Pulmonary artery endothelial cell (primary cell): ENCODE measurements at regions not wholly inside any gene's neighbourhood (a gene's known extent, or its start where the extent isn't known, plus 50 kb on each side); places are given as distances from the start of the nearest gene placed in this dataset.
A peak's percentile ranks its signal among the peaks of the same experiment; 100 is the strongest.
"Not testable (repeated sequence)": the region's sequence is repeated elsewhere in the genome, so short reads cannot be mapped to it uniquely, and the experiment has no call there.

Experiments
- DNase-seq: peaks from one replicate; pipeline ENCODE4 v3.0.0-alpha.2; 2011; ENCODE audit warnings: low read depth, low spot score

DNA sequence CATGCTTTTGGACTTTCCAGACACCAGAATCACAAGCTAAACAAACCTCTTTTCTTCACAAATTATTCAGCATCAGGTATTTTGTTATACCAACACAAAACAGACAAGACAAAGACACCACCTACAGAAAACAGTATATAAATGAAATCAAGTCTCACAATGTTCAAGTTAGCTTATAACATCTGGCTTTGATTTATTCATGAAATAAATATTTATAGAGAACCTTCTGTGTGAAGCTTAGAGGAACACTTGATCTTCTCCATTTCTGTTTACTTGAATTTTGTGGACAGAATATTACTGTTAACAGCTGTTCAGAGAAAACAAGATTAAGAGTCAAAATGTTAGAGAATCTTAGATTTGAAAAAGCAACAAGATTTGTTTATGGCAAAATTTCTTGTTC lies 137.4 kb upstream of the PRR16 start:
- DNase-seq = no peak

DNA sequence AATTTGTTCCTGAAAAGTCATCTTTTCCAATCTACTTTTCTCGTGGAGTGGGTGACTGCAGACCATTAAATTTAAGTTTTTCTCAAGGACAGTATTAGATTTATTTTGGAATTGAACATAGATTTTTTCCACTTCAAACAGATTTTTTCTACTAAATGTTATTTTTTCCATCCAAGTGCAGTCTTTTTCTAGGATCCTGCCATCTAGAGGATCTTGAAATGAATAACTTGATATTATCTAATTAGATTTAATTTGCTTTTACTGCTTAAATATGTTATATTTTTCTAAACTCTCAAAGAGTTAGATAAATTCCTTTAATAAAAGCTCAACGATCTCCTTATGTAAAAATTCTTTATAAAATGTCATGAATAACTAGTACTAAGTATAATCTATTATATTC lies 136.9 kb upstream of the PRR16 start:
- DNase-seq = no peak

DNA sequence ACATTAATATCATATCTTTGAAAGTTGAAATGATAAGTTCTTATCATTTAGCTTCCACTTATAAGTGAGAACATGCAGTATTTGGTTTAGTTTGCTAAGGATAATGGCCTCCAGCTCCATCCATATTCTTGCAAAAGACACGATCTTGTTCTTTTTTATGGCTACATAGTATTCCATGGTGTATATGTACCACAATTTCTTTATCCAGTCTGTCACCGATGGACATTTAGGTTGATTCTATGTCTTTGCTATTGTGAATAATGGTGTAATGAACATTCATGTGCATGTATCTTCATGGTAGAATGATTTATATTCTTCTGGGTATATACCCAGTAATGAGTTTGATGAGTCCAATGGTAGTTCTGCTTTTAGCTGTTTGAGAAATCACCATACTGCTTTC lies 135.0 kb upstream of the PRR16 start:
- DNase-seq = no peak

DNA sequence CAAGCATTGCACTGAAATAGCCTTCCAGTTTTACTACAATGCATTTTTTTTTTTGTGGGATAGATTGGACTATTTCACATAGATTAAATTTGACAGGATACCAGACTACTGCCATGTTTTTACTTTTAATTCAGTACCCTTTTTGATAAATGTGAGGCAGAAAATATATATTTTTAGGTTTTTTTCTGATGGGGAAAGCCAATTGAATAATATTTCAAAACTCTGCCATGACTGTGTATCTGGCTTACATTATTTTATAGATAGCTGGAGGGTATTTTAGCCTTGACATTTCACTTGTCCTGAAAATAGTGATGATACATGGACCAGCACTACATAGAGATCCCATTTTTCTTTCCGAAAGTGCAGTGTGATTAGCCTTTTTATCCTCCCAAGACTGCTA lies 133.5 kb upstream of the PRR16 start:
- DNase-seq = no peak

DNA sequence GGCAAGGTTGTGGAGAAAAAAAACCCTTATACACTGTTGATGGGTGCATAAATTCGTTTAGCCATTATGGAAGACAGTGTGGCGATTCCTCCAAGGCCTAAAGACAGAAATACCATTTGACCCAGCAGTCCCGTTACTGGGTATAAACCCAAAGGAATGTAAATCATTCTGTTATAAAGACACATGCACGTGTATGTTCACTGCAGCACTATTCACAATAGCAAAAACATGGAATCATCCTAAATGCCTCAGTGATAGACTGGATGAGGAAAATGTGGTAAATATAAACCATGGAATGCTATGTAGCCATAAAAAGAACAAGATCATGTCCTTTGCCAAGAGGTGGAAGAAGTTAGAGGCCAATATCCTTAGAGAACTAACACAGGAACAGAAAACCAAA lies 119.9 kb upstream of the PRR16 start:
- DNase-seq = no peak

DNA sequence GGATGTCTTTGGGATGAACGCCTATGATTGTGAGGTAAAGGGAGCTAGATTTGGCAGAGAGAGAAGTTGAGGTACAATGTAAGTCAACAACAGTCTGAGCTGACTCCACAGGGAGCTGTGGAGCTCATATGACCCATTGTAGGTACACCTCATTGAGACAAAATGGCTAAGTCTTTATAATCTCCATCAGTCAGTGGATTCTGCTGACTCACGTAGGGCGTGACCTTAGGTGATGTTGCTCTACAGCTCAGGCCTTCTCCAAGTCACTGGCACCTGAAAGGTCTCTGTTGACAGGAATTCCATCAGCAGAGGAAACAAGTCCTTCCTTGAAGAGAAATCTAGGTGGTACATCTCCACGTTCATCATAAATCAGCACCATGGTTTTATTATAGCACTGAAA lies 118.2 kb upstream of the PRR16 start:
- DNase-seq = no peak

DNA sequence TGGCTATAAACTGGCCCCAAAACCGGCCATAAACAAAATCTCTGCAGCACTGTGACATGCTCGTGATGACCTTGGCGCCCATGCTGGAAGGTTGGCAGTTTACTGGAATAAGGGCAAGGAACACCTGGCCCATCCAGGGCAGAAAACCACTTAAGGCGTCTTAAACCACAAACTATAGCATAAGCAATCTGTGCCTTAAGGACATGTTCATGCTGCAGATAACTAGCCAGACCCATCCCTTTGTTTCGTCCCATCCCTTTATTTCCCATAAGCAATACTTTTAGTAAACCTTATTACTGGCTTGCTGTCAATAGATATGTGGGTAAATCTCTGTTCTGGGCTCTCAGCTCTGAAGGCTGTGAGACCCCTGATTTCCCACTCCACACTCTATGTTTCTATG lies 113.0 kb upstream of the PRR16 start:
- DNase-seq = not testable (repeated sequence)

DNA sequence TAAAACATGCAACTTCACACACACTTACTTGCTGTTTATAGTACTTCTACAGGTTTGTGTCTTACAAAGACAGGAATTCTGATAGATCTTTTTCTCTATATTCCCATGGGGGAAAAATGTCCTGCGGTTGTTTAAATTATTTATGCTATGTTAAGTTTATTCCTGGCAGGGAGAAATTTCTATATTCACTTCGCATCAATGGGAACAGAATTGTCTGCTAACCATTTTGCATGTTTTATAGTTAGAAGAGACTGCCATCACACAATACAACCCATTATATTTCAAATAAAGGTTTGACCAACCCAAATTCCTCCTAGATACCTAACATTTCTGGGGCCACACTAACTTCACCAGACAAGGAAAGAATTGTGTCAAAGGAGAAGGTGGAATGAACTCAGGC lies 110.0 kb upstream of the PRR16 start:
- DNase-seq = no peak

DNA sequence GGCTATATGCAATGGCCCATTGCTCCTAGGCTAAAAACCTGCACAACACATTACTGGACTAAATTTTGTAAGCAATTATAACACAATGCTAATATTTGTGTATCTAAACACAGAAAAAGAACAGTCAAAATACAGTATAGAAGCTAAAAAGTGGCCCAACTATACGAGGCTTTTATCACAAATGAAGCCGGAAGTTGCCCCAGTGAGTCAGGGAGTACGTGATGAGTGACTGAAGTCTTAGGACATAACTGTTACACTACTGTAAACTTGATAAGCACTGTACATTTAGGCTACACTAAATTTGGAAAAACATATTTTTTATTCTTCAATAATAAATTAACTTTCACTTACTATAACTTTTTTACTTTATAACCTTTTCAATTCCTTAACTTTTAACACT lies 105.2 kb upstream of the PRR16 start:
- peak; percentile 19 for DNase-seq

DNA sequence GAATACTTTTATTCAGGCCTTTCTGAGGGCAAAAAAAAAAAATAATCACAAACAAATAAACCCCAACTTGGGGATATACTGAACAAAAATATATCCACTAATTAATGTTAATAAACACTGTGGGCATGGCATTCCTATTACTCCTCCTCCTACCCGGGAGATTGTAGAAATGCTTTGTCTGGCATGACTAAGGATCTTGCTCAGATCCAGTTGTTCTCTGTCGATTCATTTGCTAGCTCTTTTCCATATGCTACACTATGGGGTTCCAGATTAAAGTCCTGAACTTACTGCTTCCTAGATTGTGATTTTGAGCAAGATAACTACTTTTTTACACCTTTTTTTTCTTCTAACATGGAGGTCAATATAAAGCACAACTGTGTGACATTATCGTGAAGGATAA lies 102.2 kb upstream of the PRR16 start:
- DNase-seq = no peak

DNA sequence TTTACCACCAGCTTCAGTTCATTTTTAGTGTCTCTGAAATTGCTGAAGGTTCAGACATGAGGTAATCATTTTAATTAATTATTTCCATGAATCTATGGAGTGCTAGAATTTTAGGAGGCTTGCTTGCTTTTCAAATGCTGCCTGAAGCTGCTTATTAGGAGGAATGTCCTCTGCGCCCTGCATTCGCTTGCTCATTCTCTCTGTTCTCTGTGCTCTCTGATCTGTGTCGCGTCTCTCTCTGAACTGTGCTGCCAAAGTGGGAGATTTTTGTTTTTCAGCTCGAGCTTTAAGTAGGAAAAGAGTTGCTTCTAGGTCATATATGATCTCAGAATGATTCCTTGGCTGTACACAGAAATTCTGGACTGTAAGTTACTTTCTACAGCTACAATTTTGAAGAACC lies 101.7 kb upstream of the PRR16 start:
- no peak for DNase-seq

DNA sequence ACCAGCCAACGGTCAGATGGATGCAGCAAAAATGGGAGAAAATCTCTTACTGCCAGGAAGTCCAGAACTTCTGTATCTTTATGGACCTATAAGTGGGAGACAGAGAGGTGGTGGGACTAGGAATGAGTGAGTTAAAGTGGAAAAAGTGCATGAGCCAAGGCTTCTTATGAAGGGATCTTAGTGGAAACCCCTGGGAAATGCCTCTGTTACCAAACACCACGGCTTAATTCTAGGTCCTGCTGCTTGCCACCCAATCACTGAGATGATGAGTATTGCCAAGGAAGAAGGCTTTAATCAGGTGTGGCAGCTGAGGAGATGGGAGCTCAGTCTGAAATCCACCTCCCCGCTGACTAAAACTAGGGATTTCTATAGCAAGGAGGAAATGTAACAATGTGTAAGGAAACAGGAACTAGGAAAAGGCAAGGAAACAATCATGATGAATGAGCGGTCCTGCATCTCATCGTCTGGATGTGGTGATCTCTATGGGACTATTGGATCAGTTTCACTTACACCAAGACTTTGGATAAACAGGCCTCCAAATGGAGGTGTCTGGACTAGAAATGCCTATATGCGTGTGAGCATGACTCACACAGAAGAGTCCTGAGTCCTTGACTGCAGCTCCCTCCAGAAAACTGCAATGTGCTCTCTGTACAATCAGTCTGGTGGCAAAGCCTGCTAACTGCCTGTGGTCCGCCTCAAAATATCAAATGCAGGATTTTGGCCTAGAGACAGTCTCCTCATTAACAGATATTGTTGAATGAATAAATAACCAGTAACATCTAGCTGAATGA lies 98.2 kb upstream of the PRR16 start:
- no peak for DNase-seq

DNA sequence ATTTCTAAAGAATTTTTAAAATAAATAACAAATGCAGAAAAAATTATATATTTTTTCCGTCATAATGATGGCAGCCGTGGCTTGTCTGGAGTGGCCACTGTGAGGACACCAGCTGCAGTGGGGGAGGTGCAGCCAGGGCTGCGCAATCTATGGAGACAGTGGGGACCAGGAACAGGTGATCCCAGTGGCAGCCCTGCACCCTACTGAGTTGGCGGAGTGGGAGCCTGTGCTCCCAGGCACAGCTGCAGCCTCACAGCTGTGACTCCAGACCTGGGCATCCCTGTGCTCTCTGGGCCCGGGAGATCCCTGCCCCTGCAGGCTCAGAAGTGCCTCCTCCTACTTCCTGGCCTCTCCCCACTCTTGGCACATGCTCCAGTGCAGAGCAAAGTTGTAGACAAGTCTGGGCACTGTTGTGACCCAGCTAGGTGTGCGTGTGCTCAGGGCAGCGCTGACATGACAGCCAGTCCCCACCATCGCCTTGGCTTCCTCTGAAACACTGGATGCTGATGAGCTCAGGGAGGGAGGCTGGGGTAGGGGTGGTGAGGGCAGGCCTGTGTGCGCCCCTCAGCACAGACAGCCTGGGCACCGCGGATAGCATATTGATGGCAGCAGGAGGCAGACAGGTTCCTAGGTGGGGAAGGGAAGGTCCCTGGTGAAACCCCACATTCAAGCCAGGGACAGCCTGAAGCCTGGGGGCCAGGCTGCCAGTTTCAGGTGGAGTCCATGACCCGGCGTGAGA lies 96.0 kb upstream of the PRR16 start:
- no peak for DNase-seq

DNA sequence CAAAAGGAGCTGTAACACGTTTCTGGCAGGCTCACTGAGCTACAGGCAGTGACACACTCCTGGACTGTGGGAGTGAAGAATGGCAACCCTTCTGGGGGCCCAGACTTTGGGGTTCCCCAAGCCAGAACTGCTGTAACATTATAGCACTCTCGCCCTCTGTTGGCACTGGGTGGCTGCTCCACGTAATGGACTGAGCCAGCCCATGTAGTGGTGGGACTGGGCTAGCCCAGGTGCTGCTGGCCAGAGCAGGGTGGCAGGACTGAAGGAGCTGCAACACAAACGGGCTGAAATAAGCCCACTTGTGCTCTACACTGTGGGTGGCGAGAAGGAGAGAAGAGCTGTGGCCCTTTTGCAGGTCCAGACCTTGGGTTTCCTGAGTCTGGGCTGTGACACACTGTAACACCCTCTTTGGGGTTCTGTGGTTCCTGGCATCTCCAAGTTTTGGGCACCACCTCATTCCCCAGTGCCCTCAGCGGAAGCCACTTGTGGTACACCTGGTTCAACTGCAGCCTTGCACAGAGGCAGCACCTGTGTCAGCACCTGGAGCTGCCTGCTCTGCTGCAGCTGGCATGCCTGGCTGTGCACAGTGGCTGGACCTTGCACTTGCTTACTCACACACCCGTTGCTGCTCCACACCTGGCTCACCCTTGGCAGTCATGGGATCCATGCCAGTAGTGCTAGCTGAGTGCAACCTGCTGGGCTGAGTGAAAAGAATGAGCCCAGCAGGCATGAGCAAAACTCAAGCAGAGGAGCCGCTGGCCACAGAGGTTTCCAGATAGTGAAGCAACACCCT lies 95.0 kb upstream of the PRR16 start:
- DNase-seq = no peak

DNA sequence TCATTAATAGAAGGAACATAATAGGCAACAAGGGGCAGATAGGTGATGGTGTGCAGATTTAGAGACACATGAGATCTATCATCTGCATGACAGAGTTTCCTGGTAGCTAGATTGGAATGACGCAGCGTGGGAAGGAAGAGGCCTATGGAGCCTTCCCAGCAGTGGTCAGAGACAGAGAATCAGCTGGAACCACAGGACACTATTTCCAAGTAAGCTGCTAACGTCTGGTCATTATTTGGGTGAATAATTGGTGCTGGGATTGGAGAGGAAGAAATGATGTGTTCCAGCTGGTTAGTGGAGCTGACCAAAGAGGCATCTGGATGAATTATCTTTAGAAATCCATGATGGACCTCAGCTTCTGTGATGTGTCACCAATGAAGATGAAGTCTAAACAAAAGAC lies 91.2 kb upstream of the PRR16 start:
- no peak for DNase-seq

DNA sequence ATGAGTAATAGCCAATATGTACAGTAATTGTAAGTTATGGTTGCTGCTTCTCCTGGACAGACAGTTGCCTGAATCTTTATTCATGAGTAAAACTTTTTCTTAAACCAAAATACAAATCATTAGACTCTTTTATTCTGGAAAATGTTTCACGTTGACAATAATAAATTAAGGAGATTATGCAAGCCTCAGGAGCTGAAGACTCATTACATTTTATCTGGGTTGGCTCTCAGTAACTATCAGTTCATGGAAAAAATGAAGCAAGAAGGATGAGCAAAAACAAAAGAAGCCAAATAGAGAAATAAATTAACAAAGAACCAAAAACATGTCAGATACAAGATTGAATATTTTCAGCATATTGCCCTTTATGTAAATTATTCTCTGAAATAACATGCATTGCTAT lies 88.9 kb upstream of the PRR16 start:
- no peak for DNase-seq

DNA sequence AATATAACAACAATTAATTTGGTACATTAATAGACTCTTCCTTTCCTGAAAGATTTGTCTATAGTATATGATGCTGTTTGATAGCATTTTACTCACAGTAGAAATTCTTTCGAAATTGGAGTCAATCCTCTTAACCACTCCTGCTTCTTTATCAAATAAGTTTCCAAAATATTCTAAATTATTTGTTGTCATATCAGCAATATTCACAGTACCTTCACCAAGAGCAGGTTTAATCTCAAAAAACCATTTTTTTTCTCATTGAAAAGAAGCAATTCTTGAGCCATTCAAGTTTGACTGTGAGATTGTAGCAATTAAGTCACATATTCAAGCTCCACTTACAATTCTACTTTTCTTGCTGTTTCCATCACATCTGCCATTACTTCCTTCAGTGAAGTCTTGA lies 83.5 kb upstream of the PRR16 start:
- DNase-seq = no peak

DNA sequence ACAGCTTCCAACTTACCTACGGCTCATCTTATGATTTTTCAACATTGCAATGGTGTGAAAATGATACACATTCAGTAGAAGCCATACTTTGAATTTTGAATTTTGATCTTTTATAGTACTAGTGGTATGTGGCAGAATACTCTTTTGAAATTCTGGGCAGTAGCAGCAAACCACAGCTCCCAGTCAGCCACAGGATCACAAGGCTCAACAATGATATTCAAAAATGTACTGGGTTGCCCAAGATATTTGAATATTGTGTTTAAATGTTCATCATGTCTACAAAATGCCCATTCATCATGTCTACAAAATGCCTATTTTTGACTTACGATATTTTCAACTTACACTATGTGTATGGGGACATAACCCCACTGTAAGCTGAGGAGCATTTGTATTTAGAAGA lies 81.3 kb upstream of the PRR16 start:
- no peak for DNase-seq

DNA sequence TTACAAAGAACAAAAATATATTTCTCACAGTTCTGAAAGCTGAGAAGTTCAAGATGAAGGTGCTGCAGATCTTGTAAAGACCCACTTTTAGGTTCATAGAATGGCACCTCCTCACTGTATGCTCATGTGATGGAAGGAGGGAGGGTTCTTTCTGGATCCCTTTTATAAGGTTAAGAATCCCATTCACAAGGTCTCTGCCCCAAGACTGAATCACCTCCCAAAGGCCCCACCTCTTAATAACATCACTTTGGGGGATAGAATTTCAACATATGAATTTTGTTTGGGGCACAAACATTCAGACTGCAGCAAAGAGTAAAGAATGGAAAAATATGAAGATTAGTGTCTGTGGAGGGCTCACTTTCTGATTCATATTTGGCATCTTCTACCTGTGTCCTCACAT lies 77.1 kb upstream of the PRR16 start:
- DNase-seq = no peak

DNA sequence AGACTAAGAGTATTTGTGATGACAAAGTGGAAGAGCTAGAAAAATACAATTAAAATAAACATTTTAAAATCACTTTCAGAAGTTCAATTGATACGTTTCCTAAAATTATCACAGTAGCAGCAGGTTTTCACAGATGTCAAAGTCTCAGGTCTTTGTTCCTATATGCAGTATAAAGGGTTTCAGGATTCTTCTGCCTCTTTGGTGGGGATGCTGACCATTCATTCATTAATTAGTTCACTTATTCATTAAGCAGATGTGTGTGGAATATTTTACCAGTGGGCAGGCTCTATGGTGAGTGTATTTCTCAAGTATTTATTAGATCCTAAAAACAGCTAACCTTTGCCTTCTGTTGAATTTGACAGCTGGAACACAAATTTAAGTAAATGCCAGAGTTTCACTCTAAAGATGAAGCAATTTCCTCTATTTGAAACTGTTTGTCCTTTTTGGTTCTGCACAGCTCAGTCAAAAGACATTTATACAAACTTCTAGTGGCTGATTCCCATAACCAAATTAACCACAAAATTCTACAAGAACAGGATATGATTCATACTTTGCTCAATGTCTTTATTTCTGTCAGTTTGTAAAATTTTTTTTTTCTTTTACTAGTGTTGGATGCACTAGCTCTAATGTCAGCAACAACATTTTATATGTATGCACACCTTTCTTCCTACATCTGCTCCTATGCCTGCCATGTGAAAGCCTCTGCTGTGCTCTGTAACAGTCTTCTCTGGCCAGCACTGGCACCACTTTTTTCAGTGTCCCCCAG lies 75.9 kb upstream of the PRR16 start:
- DNase-seq = peak; percentile 30

DNA sequence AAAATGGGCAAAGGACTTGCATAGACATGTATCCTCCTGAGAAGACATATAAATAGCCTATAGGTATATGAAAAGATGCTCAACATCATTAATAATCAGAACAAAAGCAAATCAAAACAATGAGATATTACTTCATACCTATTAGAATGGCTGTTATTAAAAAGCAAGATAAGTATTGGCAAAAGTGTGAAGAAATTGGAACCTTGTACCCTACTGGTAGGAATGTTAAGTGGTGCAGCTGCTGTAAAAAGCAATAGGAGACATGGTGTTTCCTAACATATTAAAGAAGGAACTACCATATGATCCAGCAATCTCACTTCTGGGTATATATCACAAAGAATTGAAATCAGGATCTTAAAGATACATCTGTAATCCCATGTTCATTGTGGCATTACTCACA lies 69.8 kb upstream of the PRR16 start:
- DNase-seq = no peak

DNA sequence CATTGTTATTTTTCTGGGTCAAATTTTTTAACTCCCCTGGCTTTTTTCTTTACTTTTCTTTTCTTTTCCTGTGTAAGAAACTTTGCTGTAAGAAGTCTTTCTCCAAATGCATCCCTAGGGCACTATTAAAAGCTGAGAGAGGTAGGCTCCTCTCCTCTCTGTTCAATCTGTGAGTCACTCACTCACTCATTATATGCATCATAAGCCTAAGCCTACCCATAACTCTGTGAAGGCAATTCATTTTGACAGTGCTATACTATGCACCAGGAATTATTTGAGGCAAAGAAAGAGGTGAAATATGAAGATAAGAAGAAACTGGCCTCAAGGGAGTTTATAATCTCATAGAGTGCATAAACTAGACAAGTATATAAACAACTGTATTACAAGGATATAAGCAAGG lies 67.9 kb upstream of the PRR16 start:
- no peak for DNase-seq
